Calu3 (cell line): ENCODE measurements at regions not wholly inside any gene's neighbourhood (a gene's known extent, or its start where the extent isn't known, plus 50 kb on each side); places are given as distances from the start of the nearest gene placed in this dataset.

Source experiments
- BruUV-seq: library from RNA; stranded (reverse); fragments of 400-500 nt; replicated peaks from 2 replicates; lab custom pipeline; 2021; lab: Mats Ljungman, UMichigan
- CTCF ChIA-PET: fragments of 300-600 bp; sonication (Branson Sonifier 250); formaldehyde crosslinking; loops from one replicate; lab custom pipeline; 2022; ENCODE audit warnings: antibody characterized with exemption; lab: Charles Lee
- DNase-seq: peaks from one replicate; pipeline ENCODE4 v3.0.0; 2022
- H3K27ac Mint-ChIP-seq: one replicate; pipeline ENCODE4 v1.8.0; 2022; ENCODE audit warnings: mixed read lengths; ENCODE audit not compliant: unreplicated experiment
- H3K27me3 Mint-ChIP-seq: one replicate; pipeline ENCODE4 v1.8.0; 2022; ENCODE audit warnings: mixed read lengths; ENCODE audit not compliant: unreplicated experiment
- H3K36me3 Mint-ChIP-seq: one replicate; pipeline ENCODE4 v1.8.0; 2022; ENCODE audit warnings: mild to moderate bottlenecking, moderate library complexity, mixed read lengths; ENCODE audit not compliant: insufficient read depth, unreplicated experiment
- H3K4me1 Mint-ChIP-seq: one replicate; pipeline ENCODE4 v1.8.0; 2022; ENCODE audit warnings: mild to moderate bottlenecking, low read depth, mixed read lengths; ENCODE audit not compliant: unreplicated experiment
- H3K4me3 Mint-ChIP-seq: one replicate; pipeline ENCODE4 v1.8.0; 2022; ENCODE audit warnings: mild to moderate bottlenecking, low read depth, moderate library complexity, mixed read lengths; ENCODE audit not compliant: unreplicated experiment
- H3K9me3 Mint-ChIP-seq: one replicate; pipeline ENCODE4 v1.8.0; 2022; ENCODE audit warnings: low read depth, mixed read lengths; ENCODE audit not compliant: unreplicated experiment
- CTCF ChIP-seq: fragments of 200-600 bp; IDR thresholded peaks from one replicate; pipeline ENCODE4 v1.8.0; 2022; ENCODE audit warnings: antibody characterized with exemption; ENCODE audit not compliant: unreplicated experiment
- intact Hi-C: fragments of 100-400 bp; cut with micrococcal nuclease; formaldehyde crosslinking; loops from one replicate; pipeline ENCODE4 v1.10.0; 2022; ENCODE audit not compliant: unreplicated experiment

- CTCF ChIA-PET: no interaction called here
- no peaks in the 10 kb centered on the region for H3K27me3 Mint-ChIP-seq
- no peak for DNase-seq
- peak overlapping the region; percentile 92 for H3K27ac Mint-ChIP-seq
- peaks cover 2% of the 10 kb centered on the region for H3K9me3 Mint-ChIP-seq
- H3K36me3 Mint-ChIP-seq: no peaks in the 10 kb centered on the region
- no peak for TF ChIP-seq CTCF
- H3K4me1 Mint-ChIP-seq: peaks cover 18% of the 10 kb centered on the region
- no peak overlapping the region for H3K4me3 Mint-ChIP-seq
- no TSS peak for BruUV-seq
- intact Hi-C loops: loop anchor here (5.0 kb wide), 1 partner anchor 55 kb away; no protein-coding TSS in a partner anchor
These were observed 58.6 kb upstream of the FAT1 start for GRCh38 chr4:186782302-186782701.

- H3K27ac Mint-ChIP-seq: no peak overlapping the region
- no peak overlapping the region for H3K4me3 Mint-ChIP-seq
- H3K36me3 Mint-ChIP-seq: no peaks in the 10 kb centered on the region
- H3K4me1 Mint-ChIP-seq: no peaks in the 10 kb centered on the region
- TF ChIP-seq CTCF: no peak
- H3K9me3 Mint-ChIP-seq: no peaks in the 10 kb centered on the region
- intact Hi-C loops: no loop called here
- H3K27me3 Mint-ChIP-seq: no peaks in the 10 kb centered on the region
- DNase-seq: no peak
- CTCF ChIA-PET: no interaction called here
- BruUV-seq: no TSS peak
These were observed 63.9 kb upstream of the FAT1 start for GRCh38 chr4:186787536-186787935.

- intact Hi-C loops: no loop called here
- no peak for TF ChIP-seq CTCF
- no TSS peak for BruUV-seq
- Mint-ChIP-seq H3K36me3 (no peaks in the 10 kb centered on the region), H3K9me3 (no peaks in the 10 kb centered on the region), H3K27me3 (no peaks in the 10 kb centered on the region), H3K4me1 (no peaks in the 10 kb centered on the region), H3K4me3 (no peak overlapping the region), H3K27ac (no peak overlapping the region)
- CTCF ChIA-PET: no interaction called here
- DNase-seq: no peak
These were observed 66.0 kb upstream of the FAT1 start for GRCh38 chr4:186789651-186790050.

GRCh38 chr4:186790630-186791029 lies 67.0 kb upstream of the FAT1 start:
- BruUV-seq: no TSS peak
- Mint-ChIP-seq H3K4me3 (no peak overlapping the region), H3K36me3 (no peaks in the 10 kb centered on the region), H3K27ac (no peak overlapping the region), H3K27me3 (no peaks in the 10 kb centered on the region), H3K9me3 (no peaks in the 10 kb centered on the region), H3K4me1 (no peaks in the 10 kb centered on the region)
- DNase-seq: no peak
- intact Hi-C loops: no loop called here
- CTCF ChIA-PET: interaction anchor here (0.7 kb wide), 1 partner anchor 107 kb away, joined by 3 read pairs; no protein-coding TSS in a partner anchor
- TF ChIP-seq CTCF: no peak
